HG02642 (cell line): ENCODE measurements at regions not wholly inside any gene's neighbourhood (a gene's known extent, or its start where the extent isn't known, plus 50 kb on each side); places are given as distances from the start of the nearest gene placed in this dataset.

Experiments used
- ATAC-seq: cut with Tn5 transposase; IDR thresholded peaks from one replicate; pipeline ENCODE4 v1.9.1; 2021; ENCODE audit warnings: mild to moderate bottlenecking; ENCODE audit not compliant: unreplicated experiment, poor library complexity

DNA sequence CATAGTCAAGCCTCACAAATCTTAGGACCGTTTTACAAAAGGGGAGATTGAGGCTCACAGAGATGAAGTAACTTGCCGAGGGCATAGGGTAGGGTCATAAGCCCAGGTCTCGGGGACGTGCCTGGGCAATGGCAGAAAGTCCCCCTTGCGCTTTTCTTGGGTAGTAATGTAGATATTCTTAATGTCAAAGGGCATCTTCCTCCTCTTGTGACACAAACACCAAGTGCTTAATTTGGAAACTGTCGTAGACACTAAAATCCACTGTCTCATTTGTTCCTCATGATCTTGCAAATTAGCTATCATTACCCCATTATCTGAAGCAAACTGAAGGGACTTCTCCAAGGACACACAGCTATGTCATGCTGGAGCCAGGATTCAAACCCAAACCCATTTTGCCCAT is 180.8 kb downstream of the GAS1 start:
- no peak for ATAC-seq

DNA sequence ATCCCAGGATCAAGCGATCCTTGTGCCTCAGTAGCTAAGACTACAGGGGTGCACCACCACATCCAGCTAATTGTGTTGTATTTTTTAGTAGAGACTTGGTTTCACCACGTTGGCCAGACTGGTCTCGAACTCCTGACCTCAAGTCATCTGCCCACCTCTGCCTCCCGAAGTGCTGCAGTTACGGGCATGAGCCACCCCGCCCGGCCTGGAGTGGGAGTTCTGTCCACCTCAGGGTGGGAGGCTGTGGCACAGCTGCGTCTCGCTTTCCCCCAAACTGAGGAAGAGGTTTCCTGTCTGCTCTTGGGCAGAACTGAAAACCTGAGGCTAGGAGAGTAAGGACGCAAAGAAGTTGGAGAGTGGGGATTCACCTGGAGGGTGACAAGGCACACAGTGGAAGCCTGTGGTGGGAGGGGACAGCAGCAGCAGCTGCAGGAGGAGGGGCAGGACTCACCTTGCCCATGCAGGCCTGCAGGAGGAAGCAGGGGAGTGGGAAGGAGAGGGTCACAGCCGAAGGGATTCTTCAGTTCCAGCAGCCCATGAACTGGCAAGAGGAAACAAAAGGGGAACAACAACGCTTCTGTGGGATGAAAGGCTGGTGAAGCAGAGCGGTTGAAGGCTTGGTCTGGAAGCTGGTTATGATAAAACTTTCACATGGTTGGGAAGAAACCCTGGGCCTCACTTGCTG is 181.4 kb downstream of the GAS1 start:
- no peak for ATAC-seq

DNA sequence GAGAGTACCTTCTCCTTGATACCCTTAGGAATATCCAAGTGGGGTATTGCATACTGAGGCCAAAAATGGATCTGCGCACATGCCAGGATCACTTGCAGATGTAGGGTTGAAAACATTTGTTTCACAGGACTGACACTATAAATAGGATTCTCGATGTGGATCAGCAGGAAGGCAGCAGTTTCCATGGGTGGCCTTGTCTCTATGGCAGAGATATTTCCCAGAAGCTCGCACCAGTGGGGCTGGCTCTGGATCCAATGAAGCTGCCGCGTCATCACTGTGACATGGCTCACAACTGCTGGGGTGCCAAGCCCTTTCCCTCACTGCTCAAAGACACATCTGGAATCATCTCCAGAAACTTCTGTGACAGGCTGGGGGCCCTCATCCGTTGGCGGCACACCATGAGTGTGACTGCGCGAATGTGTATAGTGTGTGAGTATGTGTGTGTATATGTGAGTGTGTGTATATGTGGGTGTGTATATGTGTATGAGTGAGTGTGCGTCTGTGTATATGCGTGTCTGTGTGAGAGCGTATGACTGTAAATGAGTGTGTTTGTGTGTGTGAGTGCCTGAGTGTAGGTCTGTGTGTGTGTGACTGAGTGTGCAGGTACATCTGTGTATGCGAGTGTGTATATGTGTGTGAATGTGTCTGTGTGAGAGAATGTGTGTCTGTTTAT is 182.5 kb downstream of the GAS1 start:
- ATAC-seq: no peak

DNA sequence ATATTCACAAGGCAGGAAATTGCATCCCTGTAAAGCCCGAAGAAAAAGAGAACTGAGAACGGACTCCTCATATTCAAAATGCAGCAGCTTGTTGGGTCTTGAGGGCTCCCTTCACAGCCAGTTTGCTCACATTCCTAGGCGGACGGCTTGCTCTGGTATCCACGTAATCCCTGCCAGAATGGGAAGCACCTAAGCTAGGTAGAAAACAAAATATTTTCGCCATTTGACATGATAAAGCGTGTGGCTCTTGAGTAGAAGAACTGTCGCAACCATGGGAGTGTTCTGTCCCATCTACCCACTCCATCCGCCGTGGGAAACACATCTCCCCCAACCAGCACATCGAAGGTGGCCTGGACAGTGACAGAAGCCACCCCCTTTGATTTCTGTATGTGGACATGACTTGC is 183.1 kb downstream of the GAS1 start:
- no peak for ATAC-seq

DNA sequence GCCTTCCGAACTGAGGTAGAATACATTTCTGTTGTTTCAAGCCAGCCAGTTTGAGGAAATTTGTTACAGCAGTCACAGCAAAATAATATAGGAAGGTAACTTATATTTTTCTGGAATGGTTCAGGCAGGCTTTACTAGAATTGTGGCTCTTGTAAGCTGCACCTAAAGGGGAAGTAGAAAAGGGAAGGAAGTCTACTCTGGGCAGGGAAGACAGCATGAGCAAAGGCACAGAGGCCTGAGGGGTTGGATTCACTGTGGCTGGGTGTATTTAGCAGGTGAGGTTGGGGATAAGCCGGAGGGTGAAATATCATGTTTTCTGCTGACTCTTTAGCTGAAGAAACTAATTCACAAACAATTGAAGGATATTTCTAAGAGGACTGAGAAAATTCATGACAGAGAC is 183.5 kb downstream of the GAS1 start:
- no peak for ATAC-seq

DNA sequence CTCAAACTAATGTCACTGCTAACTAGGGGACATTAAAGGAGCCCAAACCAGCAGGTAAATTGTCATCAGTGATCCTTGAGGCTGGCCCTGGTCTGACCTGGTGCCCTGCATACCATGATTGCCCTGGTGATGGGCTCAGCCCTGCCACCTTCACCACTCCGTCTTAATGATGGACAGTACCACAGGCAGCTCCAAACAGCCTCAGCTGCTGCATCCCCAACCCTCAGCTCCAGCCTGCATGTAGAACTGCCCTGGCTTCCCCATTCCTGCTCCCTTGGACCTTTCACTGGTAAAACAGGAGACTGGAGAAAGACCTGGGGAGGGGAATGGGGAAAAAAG is 190.0 kb downstream of the GAS1 start:
- no peak for ATAC-seq

DNA sequence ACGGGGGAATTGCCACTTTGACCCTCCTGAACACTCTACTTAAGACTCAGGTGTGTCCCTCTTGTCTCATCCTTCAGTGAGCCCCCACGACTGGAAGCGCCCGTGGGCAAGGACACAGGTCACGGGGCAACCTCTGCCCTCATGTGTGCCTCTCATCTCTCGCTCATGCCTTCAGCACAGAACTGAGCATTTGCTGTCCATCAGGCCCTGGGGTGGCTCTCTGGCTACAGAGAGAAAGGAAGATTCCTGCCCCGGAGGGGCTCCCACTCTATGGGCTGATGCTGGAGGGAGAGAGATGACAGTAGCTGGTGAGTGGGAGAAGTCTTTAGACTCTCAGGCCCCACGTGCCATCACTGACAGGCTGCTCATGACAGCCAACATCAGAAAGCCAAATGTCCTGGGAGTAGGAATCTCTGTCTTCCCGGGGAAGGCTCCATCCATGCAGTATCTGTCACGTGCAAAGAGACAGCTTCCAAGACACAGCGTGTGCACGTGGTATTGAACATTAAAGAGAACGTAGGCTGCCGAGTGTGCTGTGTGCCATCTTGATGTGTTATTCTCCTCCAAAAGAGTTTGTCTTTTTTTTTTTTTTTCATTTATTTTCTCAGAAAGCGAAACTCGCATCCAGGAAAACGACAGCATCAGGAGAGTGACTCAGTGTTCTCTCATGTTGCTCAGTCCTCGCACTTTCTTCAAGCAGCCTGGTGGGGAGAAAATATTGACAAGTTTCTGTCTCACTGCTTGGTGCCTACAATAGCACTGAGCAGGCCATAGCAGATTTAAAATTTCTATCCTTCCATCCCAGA is 190.5 kb downstream of the GAS1 start:
- no peak for ATAC-seq

DNA sequence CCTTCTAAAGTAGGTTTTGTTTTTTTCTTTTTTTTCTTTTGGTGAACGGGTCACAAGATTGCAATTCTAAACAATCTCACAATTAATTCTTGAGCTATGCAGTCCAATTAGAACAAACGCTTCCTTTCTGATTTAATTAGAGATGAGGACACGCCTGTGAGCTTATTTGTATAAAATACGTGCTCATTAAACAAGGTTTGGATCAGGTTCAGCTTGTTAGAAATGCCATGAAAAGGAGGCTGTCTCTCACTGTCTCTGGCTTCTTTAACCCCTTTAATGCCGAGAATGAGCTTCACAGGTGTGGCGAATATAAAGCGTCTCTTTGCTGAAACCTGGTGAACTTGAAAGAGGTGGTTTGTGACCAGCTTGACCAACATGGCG is 191.8 kb downstream of the GAS1 start:
- no peak for ATAC-seq

DNA sequence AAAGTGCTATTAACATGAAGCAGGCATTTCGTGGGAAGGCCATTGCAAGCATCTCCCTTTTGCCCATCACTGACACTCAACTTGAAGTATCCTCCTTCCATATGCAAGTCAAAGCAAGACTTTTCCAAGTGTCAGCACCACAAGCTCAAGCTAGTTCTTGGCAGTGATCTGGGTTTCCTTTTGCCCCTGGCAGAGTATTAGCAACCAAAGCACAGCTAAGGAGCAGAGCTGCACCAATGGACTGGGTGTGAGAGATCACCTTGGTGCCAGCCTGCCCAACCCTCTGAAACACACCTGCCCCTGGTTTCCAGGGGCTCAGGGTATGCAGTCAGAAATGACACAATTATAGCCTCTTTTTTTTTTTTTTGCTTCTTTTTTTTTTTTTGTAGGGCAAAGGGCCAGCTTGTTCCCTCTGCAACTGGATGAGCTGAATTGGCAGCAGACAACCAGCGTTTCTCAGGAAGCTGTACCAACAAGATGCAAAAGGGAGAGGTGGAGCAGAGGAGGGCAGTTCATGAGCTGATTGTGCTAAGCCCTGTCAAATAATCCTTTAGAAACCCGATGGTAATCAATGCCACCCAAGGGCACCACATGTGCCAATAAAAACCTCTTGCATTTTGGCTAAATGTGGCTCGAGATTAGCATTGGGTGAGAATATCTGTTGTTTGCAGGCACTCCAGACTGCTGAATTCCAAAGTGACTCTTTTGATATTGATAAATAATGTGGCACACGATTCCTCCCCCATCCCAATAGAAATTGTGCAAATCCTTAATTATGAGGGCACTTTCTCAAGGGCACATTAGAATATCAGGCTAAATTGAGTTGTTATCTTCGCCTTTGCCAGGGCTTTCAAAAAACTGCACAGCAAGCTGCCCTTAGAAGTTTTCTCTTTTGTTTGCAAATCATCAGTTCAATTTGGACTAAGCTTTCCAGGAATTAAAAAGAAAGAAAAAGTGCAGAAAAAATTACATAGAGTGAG is 192.4 kb downstream of the GAS1 start:
- no peak for ATAC-seq

DNA sequence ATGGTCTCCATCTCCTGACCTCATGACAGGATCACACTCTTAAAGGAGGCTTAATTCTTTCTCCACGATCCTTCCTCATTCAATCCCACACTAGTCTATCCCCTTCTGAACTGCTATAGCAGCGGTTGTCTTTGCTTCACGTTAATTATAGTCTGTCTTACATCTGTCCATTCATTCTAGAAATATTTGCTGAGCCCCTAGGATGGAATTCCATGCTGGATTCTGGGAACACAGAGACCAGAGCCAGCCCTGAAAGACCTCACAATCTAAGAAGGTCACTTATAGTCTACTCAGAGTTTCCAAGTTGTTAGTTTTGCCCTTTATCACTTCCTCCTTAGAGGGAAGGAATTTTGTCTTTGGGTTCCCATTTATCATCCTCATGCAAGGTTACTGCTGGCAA is 193.5 kb downstream of the GAS1 start:
- no peak for ATAC-seq

DNA sequence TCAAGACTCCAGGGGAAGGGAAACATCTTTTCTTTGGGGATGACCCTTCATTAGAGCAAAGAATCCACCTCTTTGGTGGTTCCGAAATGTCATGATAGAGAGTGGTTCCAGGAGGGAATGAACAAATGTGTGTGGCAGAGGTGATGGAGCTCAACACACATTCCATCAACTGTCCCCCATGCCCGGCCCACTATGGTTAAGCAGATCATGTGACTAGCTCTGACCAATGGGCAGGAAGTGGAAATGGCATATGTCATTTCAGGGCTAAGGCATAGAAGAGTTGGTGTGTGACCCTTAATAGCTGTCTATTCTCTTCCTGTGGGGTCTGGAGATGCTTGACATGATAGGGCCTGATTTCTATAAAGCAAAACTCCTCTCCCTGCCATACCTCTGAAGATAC is 194.6 kb downstream of the GAS1 start:
- no peak for ATAC-seq

DNA sequence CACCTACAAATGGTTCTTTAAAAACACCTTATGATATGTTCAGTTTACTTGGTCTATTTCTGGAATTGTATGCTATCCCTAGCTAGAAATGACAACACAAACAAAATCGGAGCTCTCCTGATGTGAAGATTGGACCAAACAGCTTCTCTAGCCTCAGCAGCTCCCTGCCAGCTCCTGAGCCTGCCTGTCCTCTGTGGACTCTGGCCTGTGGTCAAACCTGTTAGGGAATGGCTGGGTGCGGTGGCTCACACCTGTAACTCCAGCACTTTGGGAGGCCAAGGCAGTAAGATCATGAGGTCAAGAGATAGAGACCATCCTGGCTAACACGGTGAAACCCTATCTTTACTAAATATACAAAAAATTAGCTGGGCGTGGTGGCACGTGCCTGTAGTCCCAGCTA is 195.3 kb downstream of the GAS1 start:
- no peak for ATAC-seq

DNA sequence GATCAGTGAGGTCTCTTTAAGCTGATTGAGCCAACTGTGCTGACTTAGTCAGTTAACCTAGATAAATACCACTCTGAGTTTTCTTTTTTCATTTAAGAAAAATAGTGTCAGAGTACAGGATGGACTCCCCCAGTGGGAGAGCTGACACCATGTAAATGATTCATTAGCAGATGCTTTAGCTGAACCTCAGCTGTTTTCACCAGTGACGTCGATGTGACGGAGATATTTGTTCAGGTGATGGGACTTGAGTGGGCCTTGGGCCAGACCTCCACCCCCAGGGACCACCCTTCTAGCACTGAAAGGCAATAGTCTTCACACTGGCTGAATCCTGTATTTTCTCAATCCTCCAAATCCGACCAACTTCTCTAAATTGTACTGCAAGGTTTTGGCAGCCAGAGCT is 196.1 kb downstream of the GAS1 start:
- no peak for ATAC-seq

DNA sequence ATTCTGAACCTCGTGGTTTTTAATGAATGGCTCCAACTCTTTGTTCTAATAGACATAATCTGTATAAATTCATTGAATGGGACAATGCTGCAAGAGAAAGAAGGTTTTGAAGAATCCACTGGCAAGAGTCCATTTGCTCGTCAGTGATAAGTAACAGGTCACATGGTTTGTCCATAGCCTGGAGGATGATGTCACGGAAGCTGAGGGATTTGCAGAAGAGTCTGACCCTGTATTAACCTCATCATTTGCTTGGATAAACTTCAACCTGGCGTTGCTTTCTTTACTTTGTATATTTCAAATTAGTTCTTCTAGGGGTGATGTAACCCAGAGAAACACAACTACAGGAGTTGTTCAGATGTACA is 197.4 kb downstream of the GAS1 start:
- no peak for ATAC-seq

DNA sequence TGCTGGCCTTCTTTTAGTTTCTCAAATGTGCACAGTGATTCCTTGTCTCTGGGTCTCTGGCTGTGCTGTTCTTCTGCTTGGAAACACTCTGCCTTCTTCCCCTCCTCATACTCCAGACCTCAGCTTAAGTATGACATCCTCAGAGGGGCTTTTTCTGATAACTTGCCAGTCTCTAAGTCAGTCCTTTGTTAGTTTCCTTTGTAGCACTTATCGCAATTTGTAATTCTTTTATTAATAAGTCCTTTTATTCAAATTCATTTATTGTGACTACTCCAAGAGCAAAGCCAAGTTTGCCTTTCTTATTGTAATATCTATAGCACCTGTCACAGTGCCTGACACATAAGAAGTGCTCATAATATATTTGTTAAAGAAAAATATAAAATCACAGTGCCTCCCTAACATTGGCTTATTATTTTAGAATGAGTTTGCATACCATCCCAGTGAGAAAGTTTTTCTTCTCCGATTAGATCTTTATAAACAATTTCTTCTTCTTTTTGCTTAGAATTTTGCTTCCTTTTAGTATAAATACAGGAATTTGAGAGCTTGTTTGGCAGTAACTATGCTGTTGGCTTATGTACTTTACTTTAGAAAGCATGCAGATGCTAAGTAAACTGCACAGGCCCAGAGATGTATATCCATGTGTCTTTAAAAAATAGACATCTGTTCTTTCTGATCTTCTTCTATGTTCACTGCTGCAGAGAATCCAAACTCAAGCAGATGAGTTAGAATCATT is 198.0 kb downstream of the GAS1 start:
- no peak for ATAC-seq

DNA sequence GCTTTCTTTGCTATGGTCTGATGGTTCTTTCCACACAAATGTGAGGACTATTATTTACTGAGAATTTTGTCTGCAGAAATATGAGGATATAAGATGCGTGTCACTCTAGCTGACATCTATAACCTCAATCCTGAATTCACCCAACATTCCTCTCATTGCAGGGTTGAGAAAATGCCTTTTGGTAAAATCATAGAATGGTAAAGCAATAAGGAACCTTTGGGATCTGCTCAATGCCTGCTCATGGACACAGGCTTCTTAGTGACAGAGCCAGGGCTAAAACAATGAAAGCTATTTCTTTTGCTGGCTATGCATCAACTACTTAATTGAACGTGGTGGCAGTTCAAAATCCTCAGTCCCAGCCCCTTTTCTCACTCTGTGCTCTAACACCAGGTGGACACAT is 199.6 kb downstream of the GAS1 start:
- no peak for ATAC-seq

DNA sequence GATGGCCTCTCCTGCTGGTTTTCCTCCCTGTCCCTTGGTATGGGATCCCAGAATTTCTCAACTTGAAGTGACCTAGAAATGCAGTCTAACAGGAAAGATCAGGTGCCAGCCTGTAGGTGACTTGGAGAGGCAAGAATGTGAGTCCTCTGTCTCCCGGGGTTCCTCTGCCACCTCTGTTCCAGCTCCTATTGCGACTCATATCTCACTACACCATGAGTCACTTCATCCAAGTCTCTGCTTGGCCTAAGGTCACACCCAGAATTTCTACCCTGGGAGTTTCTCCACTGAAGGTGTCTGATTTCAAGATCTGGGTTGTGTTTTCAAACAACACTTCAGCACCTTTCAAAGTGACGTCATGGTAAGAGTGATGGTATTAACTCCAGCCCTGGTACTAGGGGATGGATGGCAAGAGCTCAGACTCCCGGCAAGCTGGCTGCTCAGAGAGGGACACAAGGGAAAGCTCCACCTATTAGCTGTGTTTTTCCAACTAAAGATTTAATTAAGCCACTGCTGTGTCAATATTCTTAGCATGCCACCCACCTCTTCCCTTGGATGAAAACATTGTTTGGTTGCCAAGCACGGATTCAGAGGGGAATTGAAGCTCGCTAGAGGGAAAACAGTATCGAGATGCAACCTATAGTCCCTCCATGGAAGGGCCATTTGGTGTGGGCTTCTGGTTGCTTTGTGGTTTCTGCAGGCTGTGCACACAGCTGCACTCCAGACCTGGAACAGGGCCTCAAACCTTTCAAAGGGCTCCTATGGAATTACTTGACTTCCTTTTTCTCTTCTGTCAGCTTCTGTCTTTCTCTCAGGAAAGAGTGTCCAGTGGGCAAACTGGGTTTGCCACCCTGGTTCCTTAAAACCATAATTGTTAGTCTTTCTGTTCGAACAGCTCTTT is 205.7 kb downstream of the GAS1 start:
- ATAC-seq: no peak

DNA sequence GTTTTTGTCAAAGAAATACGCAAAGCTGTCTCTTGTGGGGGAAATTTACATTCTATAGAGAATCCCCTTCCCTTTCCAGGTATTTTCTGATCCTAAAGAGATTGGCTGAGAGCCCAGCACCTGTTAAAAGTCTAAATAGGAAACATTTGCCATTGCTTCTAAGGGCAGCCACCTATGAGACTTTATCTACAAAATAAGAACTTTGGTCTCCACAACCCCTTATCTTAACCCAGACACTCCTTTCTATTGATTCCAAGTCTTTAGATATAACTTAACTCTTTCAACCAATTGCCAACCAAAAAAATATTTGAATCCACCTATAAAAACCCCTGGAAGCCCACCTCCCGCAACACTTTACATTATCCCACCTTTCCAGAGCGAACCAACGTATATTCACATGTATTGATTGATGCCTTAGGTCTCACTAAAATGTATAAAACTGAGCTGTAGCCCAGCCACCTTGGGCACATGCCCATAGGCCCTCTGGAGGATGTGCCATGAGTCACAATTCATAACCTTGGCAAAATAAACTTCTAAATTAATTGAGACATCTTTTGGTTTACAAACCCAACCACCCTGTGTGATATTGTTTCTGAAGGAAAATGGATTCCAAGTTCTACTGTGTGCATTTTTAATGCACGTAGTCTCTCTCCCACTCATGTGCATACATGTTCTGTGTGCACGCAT is 211.4 kb downstream of the GAS1 start:
- no peak for ATAC-seq
